SK-N-SH (cell line): ENCODE measurements at regions not wholly inside any gene's neighbourhood (a gene's known extent, or its start where the extent isn't known, plus 50 kb on each side); places are given as distances from the start of the nearest gene placed in this dataset.

Experiments used
- CTCF ChIA-PET: fragments of 300-600, 350-600 bp; formaldehyde crosslinking; extraction: SDS; loops from one replicate; lab custom pipeline; 2021; lab: Yijun Ruan, JAX
- POLR2A ChIA-PET: fragments of 350-600 bp; sonication (Branson Sonifier 250); formaldehyde crosslinking; extraction: SDS; loops from one replicate; lab custom pipeline; 2020; ENCODE audit warnings: antibody characterized with exemption, inconsistent platforms; lab: Yijun Ruan, JAX
- DNase-seq: peaks from one replicate; pipeline ENCODE4 v3.0.0; 2012
- H2AFZ ChIP-seq: fragments of 200-600 bp; sonication (generic); 2 replicates; pipeline ENCODE4 v1.8.1; 2016; ENCODE audit warnings: antibody characterized with exemption, mild to moderate bottlenecking, low read depth
- H3F3A ChIP-seq: fragments of 200-600 bp; sonication (generic); replicated peaks from 2 replicates; pipeline ENCODE3; 2016; ENCODE audit warnings: antibody characterized with exemption, mild to moderate bottlenecking; ENCODE audit not compliant: insufficient read depth
- H3K27ac ChIP-seq, 2 experiments: fragments of 200-500 bp in 1 of 2; fragments of 200-600 bp in 1 of 2; sonication (Bioruptor generic) in 1 of 2; sonication (generic), shearing (Covaris generic) in 1 of 2; 2 replicates each; pipeline versions ENCODE4 v1.5.1 to v1.6.1; 2014 to 2016; ENCODE audit warnings: low read depth in 2 of 2, inconsistent platforms in 1 of 2, low read length in 1 of 2, mild to moderate bottlenecking in 1 of 2, mixed read lengths in 1 of 2
- H3K27me3 ChIP-seq: fragments of 200-600 bp; sonication (generic), shearing (Covaris generic); 2 replicates; pipeline ENCODE4 v1.6.1; 2016; ENCODE audit warnings: mixed run types; ENCODE audit not compliant: insufficient read depth
- H3K36me3 ChIP-seq, 2 experiments: fragments of 200-500 bp in 1 of 2; fragments of 200-600 bp in 1 of 2; sonication (Bioruptor generic) in 1 of 2; sonication (generic) in 1 of 2; replicated peaks in 1 of 2; 2 replicates each; pipeline versions ENCODE3 to v1.5.1; 2014 to 2016; ENCODE audit warnings: low read length in 1 of 2, mild to moderate bottlenecking in 1 of 2; ENCODE audit not compliant: insufficient read depth in 2 of 2, control insufficient read depth in 1 of 2
- H3K4me1 ChIP-seq, 2 experiments: fragments of 200-500 bp in 1 of 2; fragments of 200-600 bp in 1 of 2; sonication (Bioruptor generic) in 1 of 2; sonication (generic), shearing (Covaris generic) in 1 of 2; 2 replicates each; pipeline versions ENCODE4 v1.5.1 to v1.6.1; 2014 to 2016; ENCODE audit warnings: low read depth in 1 of 2, low read length in 1 of 2, mixed run types in 1 of 2; ENCODE audit not compliant: insufficient read depth in 2 of 2, control insufficient read depth in 1 of 2
- H3K4me2 ChIP-seq: fragments of 200-600 bp; sonication (generic), shearing (Covaris generic); 2 replicates; pipeline ENCODE4 v1.6.1; 2017; ENCODE audit warnings: mixed run types
- H3K4me3 ChIP-seq, 2 experiments: fragments of 200-500 bp in 1 of 2; fragments of 200-600 bp in 1 of 2; sonication (Bioruptor generic) in 1 of 2; sonication (generic), shearing (Covaris generic) in 1 of 2; 2 replicates each; pipeline versions ENCODE4 v1.5.1 to v1.8.1; 2014 to 2016; ENCODE audit warnings: low read depth in 2 of 2, inconsistent platforms in 1 of 2, low read length in 1 of 2, mild to moderate bottlenecking in 1 of 2, mixed read lengths in 1 of 2, moderate library complexity in 1 of 2
- H3K79me2 ChIP-seq: fragments of 200-600 bp; sonication (generic); 2 replicates; pipeline ENCODE4 v1.8.1; 2017; ENCODE audit warnings: mild to moderate bottlenecking; ENCODE audit not compliant: insufficient read depth
- H3K9ac ChIP-seq: fragments of 200-600 bp; sonication (generic); 2 replicates; pipeline ENCODE4 v1.6.1; 2017; ENCODE audit warnings: mixed run types
- H3K9me2 ChIP-seq: fragments of 200-600 bp; sonication (generic); 2 replicates; pipeline ENCODE4 v1.6.1; 2017; ENCODE audit warnings: mixed run types
- H3K9me3 ChIP-seq: fragments of 200-600 bp; sonication (generic); 2 replicates; pipeline ENCODE4 v1.6.1; 2017; ENCODE audit warnings: mixed run types, mild to moderate bottlenecking, moderate library complexity
- H4K20me1 ChIP-seq: fragments of 200-600 bp; sonication (generic); 2 replicates; pipeline ENCODE4 v1.6.1; 2017; ENCODE audit warnings: mild to moderate bottlenecking, mixed run types; ENCODE audit not compliant: insufficient read depth
- ELF1 ChIP-seq: IDR thresholded peaks from 2 replicates; pipeline ENCODE4 v1.4.0; 2012
- EZH2phosphoT487 ChIP-seq: fragments of 200-600 bp; sonication (generic); IDR thresholded peaks from 2 replicates; pipeline ENCODE4 v1.6.1; 2017; ENCODE audit warnings: low read depth, mixed run types, mild to moderate bottlenecking, antibody characterized with exemption, moderate library complexity, borderline replicate concordance
- GATA2 ChIP-seq: sonication (generic); formaldehyde crosslinking; IDR thresholded peaks from 2 replicates; pipeline ENCODE4 v1.5.0; 2020; ENCODE audit warnings: mild to moderate bottlenecking, missing genetic modification reagents
- MEF2A ChIP-seq: IDR thresholded peaks from 2 replicates; pipeline ENCODE4 v1.4.0; 2012; ENCODE audit warnings: low read depth, borderline replicate concordance
- NFIC ChIP-seq: IDR thresholded peaks from 2 replicates; pipeline ENCODE4 v1.4.0; 2012; ENCODE audit warnings: borderline replicate concordance
- RXRA ChIP-seq: IDR thresholded peaks from 2 replicates; pipeline ENCODE4 v1.4.0; 2012; ENCODE audit warnings: low read depth, mild to moderate bottlenecking, borderline replicate concordance
- SIN3A ChIP-seq: IDR thresholded peaks from 2 replicates; pipeline ENCODE4 v1.6.1; 2012; ENCODE audit warnings: low read depth, mild to moderate bottlenecking, low read length, moderate library complexity, borderline replicate concordance
- SMC3 ChIP-seq: IDR thresholded peaks from 2 replicates; pipeline ENCODE4 v1.6.1; 2012; ENCODE audit warnings: low read depth, low read length, improper control_type of control experiment
- TAF1 ChIP-seq: IDR thresholded peaks from 2 replicates; pipeline ENCODE4 v1.6.1; 2012; ENCODE audit warnings: low read depth, mild to moderate bottlenecking, low read length, moderate library complexity, borderline replicate concordance
- TCF12 ChIP-seq: IDR thresholded peaks from 2 replicates; pipeline ENCODE4 v1.4.0; 2012
- YY1 ChIP-seq: IDR thresholded peaks from 2 replicates; pipeline ENCODE4 v1.4.0; 2012; ENCODE audit warnings: low read depth, mild to moderate bottlenecking
- WGBS: methylation state at CpG from one replicate; pipeline ENCODE4 v1.1.6; 2017; ENCODE audit warnings: low lambda C conversion rate; 5-methylcytosine and 5-hydroxymethylcytosine counted together
- TF ChIP-seq, protein P1 (sequence below): IDR thresholded peaks from 2 replicates; pipeline ENCODE4 v1.4.0; 2012; ENCODE audit warnings: low read depth, borderline replicate concordance
- TF ChIP-seq, protein P2 (sequence below): fragments of 150-350 bp; IDR thresholded peaks from 2 replicates; pipeline ENCODE4 v1.6.1; 2016; ENCODE audit warnings: mild to moderate bottlenecking, low read depth, low read length
- TF ChIP-seq, protein P3 (sequence below): IDR thresholded peaks from 2 replicates; pipeline ENCODE4 v1.4.0; 2012; ENCODE audit warnings: low read depth, borderline replicate concordance
- TF ChIP-seq, protein P4 (sequence below): fragments of 200-600 bp; sonication (generic); IDR thresholded peaks from 2 replicates; pipeline ENCODE4 v1.6.1; 2017; ENCODE audit warnings: antibody characterized with exemption, mild to moderate bottlenecking, moderate library complexity

DNA sequence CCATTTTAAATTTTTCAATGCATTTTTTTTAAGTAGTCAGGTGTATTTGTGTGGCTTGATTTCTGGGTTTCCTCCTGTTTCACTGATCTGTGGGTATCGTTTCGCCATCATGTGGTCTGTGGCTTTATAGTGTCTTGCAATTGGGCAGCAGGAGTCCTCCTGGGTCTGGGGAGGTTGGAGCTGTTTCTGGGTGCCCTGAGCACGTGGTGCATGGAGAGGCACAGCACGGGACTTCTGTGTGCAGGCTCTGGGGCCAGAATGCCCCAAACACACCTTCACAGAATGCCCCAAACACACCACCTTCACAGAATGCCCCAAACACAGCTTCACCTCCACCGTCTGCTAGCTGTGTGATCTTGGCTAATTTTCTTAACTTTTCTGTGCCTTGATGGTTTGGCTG lies 82.6 kb upstream of the COL5A1 start:
- H4K20me1 ChIP-seq: no peaks in the 10 kb centered on the region
- CTCF ChIA-PET: interaction anchor here (1.1 to 1.8 kb wide), 3 partner anchors 12 to 131 kb away, joined by 3 to 7 read pairs (median 4); no protein-coding TSS in a partner anchor
- no peaks in the 10 kb centered on the region for H3K9me3 ChIP-seq
- no peak overlapping the region for H3K27ac ChIP-seq
- H3K79me2 ChIP-seq: no peaks in the 10 kb centered on the region
- no peaks in the 10 kb centered on the region for H3K27me3 ChIP-seq
- no peak overlapping the region for H3K4me3 ChIP-seq
- H3K9ac ChIP-seq: no peak overlapping the region
- POLR2A ChIA-PET: no interaction called here
- no peak for TF ChIP-seq ELF1
- TF ChIP-seq, protein P1, sequence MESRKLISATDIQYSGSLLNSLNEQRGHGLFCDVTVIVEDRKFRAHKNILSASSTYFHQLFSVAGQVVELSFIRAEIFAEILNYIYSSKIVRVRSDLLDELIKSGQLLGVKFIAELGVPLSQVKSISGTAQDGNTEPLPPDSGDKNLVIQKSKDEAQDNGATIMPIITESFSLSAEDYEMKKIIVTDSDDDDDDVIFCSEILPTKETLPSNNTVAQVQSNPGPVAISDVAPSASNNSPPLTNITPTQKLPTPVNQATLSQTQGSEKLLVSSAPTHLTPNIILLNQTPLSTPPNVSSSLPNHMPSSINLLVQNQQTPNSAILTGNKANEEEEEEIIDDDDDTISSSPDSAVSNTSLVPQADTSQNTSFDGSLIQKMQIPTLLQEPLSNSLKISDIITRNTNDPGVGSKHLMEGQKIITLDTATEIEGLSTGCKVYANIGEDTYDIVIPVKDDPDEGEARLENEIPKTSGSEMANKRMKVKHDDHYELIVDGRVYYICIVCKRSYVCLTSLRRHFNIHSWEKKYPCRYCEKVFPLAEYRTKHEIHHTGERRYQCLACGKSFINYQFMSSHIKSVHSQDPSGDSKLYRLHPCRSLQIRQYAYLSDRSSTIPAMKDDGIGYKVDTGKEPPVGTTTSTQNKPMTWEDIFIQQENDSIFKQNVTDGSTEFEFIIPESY: no peak
- H2AFZ ChIP-seq: no peak overlapping the region
- H3K4me1 ChIP-seq: peaks cover 12 to 19% of the 10 kb centered on the region in 2 experiments; a peak in 3 of 4 replicates
- no peak overlapping the region for H3K4me2 ChIP-seq
- 84% methylated on average over 5 of the region's 5 CpGs for WGBS
- H3F3A ChIP-seq: no peaks in the 10 kb centered on the region
- H3K36me3 ChIP-seq: no peaks in the 10 kb centered on the region
- no peaks in the 10 kb centered on the region for H3K9me2 ChIP-seq
- no peak for DNase-seq

DNA sequence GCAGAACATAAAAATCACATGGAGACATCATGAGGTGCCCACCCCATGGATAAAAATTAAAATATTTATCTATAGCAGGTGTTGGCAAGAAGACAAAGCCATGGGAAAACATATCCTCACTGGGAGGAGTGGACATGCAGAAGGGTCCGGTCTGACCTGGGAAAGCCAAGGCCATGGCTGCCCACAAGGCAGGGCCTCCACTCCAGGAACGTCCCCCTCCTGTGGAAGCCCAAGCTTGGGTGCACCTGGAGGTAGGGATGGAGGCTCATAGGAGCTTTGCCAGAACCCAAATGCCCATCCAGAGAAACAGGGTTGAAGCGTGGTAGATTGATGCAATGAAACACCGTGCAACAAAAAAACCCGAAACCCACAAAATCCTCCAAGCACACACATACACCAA lies 81.4 kb upstream of the COL5A1 start:
- no peak for DNase-seq

DNA sequence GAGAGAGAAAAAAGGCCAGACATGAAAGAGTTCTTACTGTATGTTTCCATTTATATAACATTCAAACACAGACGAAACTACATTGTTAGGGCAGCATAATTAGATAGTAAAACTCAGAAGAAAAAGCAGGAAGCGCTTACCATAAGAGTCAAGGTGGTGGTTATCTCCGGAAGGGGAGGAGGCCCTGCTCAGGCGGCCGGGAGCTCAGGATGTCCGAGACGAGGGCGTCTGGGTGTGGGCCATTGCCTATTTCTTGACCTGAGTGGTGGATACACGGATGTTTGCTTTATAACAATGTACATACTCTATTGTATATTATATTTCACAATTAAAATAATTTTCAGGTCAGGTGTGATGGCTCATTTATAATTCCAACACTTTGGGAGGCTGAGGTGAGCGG lies 80.9 kb upstream of the COL5A1 start:
- ChIA-PET POLR2A (no interaction called here), CTCF (no interaction called here)
- Histone ChIP-seq H4K20me1 (no peaks in the 10 kb centered on the region), H3K9me2 (no peaks in the 10 kb centered on the region), H3K4me3 (no peak overlapping the region), H3K9me3 (no peaks in the 10 kb centered on the region), H3K4me2 (no peak overlapping the region), H3K27ac (no peak overlapping the region), H3K27me3 (no peaks in the 10 kb centered on the region), H2AFZ (no peak overlapping the region), H3K79me2 (no peaks in the 10 kb centered on the region), H3K36me3 (no peaks in the 10 kb centered on the region), H3K4me1 (peaks cover 0 to 3% of the 10 kb centered on the region in 2 experiments; a peak in 1 of 4 replicates), H3K9ac (no peak overlapping the region), H3F3A (no peaks in the 10 kb centered on the region)
- DNase-seq: no peak
- WGBS: 88% methylated on average over 10 of the region's 10 CpGs
- TF ChIP-seq RXRA (no peak), TAF1 (no peak), MEF2A (no peak), SIN3A (no peak), EZH2phosphoT487 (no peak), GATA2 (CRISPR knock-in tag) (no peak), YY1 (no peak)
- TF ChIP-seq, protein P2, sequence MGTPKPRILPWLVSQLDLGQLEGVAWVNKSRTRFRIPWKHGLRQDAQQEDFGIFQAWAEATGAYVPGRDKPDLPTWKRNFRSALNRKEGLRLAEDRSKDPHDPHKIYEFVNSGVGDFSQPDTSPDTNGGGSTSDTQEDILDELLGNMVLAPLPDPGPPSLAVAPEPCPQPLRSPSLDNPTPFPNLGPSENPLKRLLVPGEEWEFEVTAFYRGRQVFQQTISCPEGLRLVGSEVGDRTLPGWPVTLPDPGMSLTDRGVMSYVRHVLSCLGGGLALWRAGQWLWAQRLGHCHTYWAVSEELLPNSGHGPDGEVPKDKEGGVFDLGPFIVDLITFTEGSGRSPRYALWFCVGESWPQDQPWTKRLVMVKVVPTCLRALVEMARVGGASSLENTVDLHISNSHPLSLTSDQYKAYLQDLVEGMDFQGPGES: no peak
- TF ChIP-seq, protein P3, sequence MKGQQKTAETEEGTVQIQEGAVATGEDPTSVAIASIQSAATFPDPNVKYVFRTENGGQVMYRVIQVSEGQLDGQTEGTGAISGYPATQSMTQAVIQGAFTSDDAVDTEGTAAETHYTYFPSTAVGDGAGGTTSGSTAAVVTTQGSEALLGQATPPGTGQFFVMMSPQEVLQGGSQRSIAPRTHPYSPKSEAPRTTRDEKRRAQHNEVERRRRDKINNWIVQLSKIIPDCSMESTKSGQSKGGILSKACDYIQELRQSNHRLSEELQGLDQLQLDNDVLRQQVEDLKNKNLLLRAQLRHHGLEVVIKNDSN: no peak

More for the DNA sequence above, 81.4 kb upstream of the COL5A1 start:
- Histone ChIP-seq H3K4me2 (no peak overlapping the region), H4K20me1 (no peaks in the 10 kb centered on the region), H3F3A (no peaks in the 10 kb centered on the region), H3K4me1 (peaks cover 3 to 8% of the 10 kb centered on the region in 2 experiments; a peak in 3 of 4 replicates), H3K36me3 (no peaks in the 10 kb centered on the region), H3K9me2 (no peaks in the 10 kb centered on the region), H3K4me3 (no peak overlapping the region), H2AFZ (no peak overlapping the region), H3K9ac (no peak overlapping the region), H3K9me3 (no peaks in the 10 kb centered on the region), H3K79me2 (no peaks in the 10 kb centered on the region), H3K27me3 (no peaks in the 10 kb centered on the region), H3K27ac (no peak overlapping the region)
- ChIA-PET POLR2A (no interaction called here), CTCF (no interaction called here)
- WGBS: 76% methylated on average over 5 of the region's 5 CpGs
- TF ChIP-seq TCF12 (no peak), SMC3 (no peak), NFIC (no peak), TAF1 (no peak)
- TF ChIP-seq, protein P4, sequence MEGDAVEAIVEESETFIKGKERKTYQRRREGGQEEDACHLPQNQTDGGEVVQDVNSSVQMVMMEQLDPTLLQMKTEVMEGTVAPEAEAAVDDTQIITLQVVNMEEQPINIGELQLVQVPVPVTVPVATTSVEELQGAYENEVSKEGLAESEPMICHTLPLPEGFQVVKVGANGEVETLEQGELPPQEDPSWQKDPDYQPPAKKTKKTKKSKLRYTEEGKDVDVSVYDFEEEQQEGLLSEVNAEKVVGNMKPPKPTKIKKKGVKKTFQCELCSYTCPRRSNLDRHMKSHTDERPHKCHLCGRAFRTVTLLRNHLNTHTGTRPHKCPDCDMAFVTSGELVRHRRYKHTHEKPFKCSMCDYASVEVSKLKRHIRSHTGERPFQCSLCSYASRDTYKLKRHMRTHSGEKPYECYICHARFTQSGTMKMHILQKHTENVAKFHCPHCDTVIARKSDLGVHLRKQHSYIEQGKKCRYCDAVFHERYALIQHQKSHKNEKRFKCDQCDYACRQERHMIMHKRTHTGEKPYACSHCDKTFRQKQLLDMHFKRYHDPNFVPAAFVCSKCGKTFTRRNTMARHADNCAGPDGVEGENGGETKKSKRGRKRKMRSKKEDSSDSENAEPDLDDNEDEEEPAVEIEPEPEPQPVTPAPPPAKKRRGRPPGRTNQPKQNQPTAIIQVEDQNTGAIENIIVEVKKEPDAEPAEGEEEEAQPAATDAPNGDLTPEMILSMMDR: no peak
